OCI-LY7 (cell line): ENCODE measurements at regions not wholly inside any gene's neighbourhood (a gene's known extent, or its start where the extent isn't known, plus 50 kb on each side); places are given as distances from the start of the nearest gene placed in this dataset.

ENCODE experiments used
- BruUV-seq: library from RNA; stranded (reverse); fragments of 400-500 nt; replicated peaks from 2 replicates; lab custom pipeline; 2021; lab: Mats Ljungman, UMichigan
- CTCF ChIA-PET: fragments of 300-600 bp; sonication (Branson Sonifier 250); formaldehyde crosslinking; loops from one replicate; lab custom pipeline; 2022; ENCODE audit warnings: antibody characterized with exemption; ENCODE audit not compliant: unreplicated experiment; lab: Charles Lee
- POLR2A ChIA-PET: fragments of 300-600 bp; sonication (Branson Sonifier 250); formaldehyde crosslinking; loops from one replicate; lab custom pipeline; 2022; ENCODE audit warnings: antibody characterized with exemption; lab: Charles Lee
- DNase-seq: peaks from one replicate; pipeline ENCODE4 v3.0.0-alpha.2; 2015; ENCODE audit warnings: low spot score
- H2AFZ ChIP-seq: fragments of 200-600 bp; sonication (generic), shearing (Covaris generic); 2 replicates; pipeline ENCODE4 v1.6.1; 2014; ENCODE audit warnings: mild to moderate bottlenecking, antibody characterized with exemption, low read length, moderate library complexity
- H3K27ac ChIP-seq: fragments of 200-600 bp; sonication (generic); 2 replicates; pipeline ENCODE4 v1.5.1; 2014; ENCODE audit warnings: mixed run types, low read depth, mild to moderate bottlenecking, moderate library complexity, low read length, inconsistent platforms; ENCODE audit not compliant: poor library complexity, severe bottlenecking
- H3K36me3 ChIP-seq: fragments of 200-600 bp; sonication (generic); 2 replicates; pipeline ENCODE4 v1.6.1; 2014; ENCODE audit warnings: mild to moderate bottlenecking, antibody characterized with exemption, low read length, moderate library complexity, mixed read lengths; ENCODE audit not compliant: insufficient read depth
- H3K4me1 ChIP-seq: fragments of 200-600 bp; sonication (generic); 2 replicates; pipeline ENCODE4 v1.5.1; 2014; ENCODE audit warnings: mild to moderate bottlenecking, low read length; ENCODE audit not compliant: insufficient read depth, poor library complexity, severe bottlenecking
- H3K4me2 ChIP-seq: fragments of 200-600 bp; sonication (generic); 2 replicates; pipeline ENCODE4 v1.6.1; 2014; ENCODE audit warnings: mild to moderate bottlenecking, low read length
- H3K4me3 ChIP-seq: fragments of 200-600 bp; sonication (generic); 2 replicates; pipeline ENCODE4 v1.5.1; 2014; ENCODE audit warnings: mild to moderate bottlenecking, low read depth, low read length; ENCODE audit not compliant: poor library complexity, severe bottlenecking
- H3K79me2 ChIP-seq: fragments of 200-600 bp; sonication (generic); 2 replicates; pipeline ENCODE4 v1.6.1; 2016; ENCODE audit warnings: low read depth, mild to moderate bottlenecking, low read length, moderate library complexity, mixed read lengths; ENCODE audit not compliant: insufficient read depth
- H3K9me2 ChIP-seq: fragments of 200-600 bp; sonication (generic); 2 replicates; pipeline ENCODE4 v1.6.1; 2016; ENCODE audit warnings: mild to moderate bottlenecking, low read length, mixed read lengths; ENCODE audit not compliant: insufficient read depth
- H3K9me3 ChIP-seq: fragments of 200-600 bp; sonication (generic); 2 replicates; pipeline ENCODE4 v1.6.1; 2014; ENCODE audit warnings: mild to moderate bottlenecking, mixed run types, low read length, mixed read lengths
- H4K20me1 ChIP-seq: fragments of 200-600 bp; sonication (generic); 2 replicates; pipeline ENCODE4 v1.6.1; 2014; ENCODE audit warnings: mild to moderate bottlenecking, antibody characterized with exemption, low read length, moderate library complexity, mixed read lengths; ENCODE audit not compliant: insufficient read depth
- EZH2phosphoT487 ChIP-seq: fragments of 200-600 bp; sonication (generic); IDR thresholded peaks from 2 replicates; pipeline ENCODE4 v1.6.1; 2018; ENCODE audit warnings: low read depth, borderline replicate concordance, mild to moderate bottlenecking, mixed run types, antibody characterized with exemption, low read length, moderate library complexity, mixed read lengths
- intact Hi-C: fragments of 100-400 bp; cut with micrococcal nuclease; formaldehyde crosslinking; loops from one replicate; pipeline ENCODE4 v1.10.0; 2022; ENCODE audit not compliant: unreplicated experiment
- TF ChIP-seq, protein P1 (sequence below): fragments of 200-600 bp; sonication (generic); conservative IDR thresholded peaks from 2 replicates; pipeline ENCODE4 v1.5.1; 2014; ENCODE audit warnings: mild to moderate bottlenecking, antibody characterized with exemption, low read length, moderate library complexity, mixed read lengths

DNA sequence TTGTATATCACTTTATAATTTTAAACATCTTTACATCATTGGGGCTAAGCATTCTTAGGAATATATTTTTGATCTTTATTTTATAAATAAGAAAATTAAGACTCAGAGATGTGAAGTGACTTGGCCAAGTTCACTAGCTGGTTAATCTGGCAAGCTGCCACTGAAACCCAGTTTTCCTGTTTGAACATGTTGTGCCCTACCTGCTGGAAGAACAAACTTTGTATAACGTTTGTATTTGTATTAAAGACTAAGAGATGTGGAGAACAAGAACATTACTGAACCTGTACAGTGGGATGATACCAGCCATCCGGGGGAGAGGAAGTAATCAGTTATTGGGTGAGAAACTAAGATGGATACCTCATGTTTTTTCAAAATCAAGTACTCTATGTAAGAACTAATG lies 77.2 kb upstream of the SIPA1L2 start:
- H2AFZ ChIP-seq, result no peak overlapping the region
- TF ChIP-seq, protein P1, sequence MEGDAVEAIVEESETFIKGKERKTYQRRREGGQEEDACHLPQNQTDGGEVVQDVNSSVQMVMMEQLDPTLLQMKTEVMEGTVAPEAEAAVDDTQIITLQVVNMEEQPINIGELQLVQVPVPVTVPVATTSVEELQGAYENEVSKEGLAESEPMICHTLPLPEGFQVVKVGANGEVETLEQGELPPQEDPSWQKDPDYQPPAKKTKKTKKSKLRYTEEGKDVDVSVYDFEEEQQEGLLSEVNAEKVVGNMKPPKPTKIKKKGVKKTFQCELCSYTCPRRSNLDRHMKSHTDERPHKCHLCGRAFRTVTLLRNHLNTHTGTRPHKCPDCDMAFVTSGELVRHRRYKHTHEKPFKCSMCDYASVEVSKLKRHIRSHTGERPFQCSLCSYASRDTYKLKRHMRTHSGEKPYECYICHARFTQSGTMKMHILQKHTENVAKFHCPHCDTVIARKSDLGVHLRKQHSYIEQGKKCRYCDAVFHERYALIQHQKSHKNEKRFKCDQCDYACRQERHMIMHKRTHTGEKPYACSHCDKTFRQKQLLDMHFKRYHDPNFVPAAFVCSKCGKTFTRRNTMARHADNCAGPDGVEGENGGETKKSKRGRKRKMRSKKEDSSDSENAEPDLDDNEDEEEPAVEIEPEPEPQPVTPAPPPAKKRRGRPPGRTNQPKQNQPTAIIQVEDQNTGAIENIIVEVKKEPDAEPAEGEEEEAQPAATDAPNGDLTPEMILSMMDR, result no peak
- TF ChIP-seq EZH2phosphoT487, result no peak
- no peaks in the 10 kb centered on the region for H3K4me1 ChIP-seq
- no peaks in the 10 kb centered on the region for H4K20me1 ChIP-seq
- H3K4me3 ChIP-seq, result no peak overlapping the region
- no peak for DNase-seq
- intact Hi-C loops, result no loop called here
- H3K9me2 ChIP-seq, result no peaks in the 10 kb centered on the region
- POLR2A ChIA-PET, result no interaction called here
- CTCF ChIA-PET, result no interaction called here
- H3K36me3 ChIP-seq, result no peaks in the 10 kb centered on the region
- H3K27ac ChIP-seq, result no peak overlapping the region
- no peaks in the 10 kb centered on the region for H3K79me2 ChIP-seq
- H3K4me2 ChIP-seq, result no peak overlapping the region
- BruUV-seq, result no TSS peak
- H3K9me3 ChIP-seq, result no peaks in the 10 kb centered on the region

DNA sequence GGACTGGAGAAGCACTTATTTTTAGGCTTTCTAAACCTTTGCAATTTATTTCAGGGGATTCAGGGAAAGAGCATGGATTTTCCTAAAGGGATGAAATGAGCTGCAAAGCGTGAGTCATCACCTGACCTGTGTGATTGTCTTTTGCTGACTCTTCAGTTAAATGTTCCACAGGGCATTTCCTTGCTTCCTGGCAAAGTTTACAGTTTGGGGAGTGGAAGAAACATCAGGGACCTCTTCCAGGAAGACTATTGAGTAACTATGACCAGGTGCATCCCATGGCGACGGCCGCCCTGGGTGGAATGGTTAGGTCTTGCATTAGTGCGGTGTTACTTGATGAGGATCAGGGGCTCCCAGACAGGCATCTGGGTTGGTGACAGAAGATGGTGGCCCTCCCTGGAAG lies 79.5 kb upstream of the SIPA1L2 start:
- Histone ChIP-seq H3K9me3 (no peaks in the 10 kb centered on the region), H3K36me3 (no peaks in the 10 kb centered on the region), H3K4me2 (no peak overlapping the region), H4K20me1 (no peaks in the 10 kb centered on the region), H3K4me1 (no peaks in the 10 kb centered on the region), H3K27ac (no peak overlapping the region), H2AFZ (no peak overlapping the region), H3K79me2 (no peaks in the 10 kb centered on the region), H3K9me2 (no peaks in the 10 kb centered on the region), H3K4me3 (no peak overlapping the region)
- BruUV-seq, result no TSS peak
- no peak for TF ChIP-seq EZH2phosphoT487
- TF ChIP-seq, protein P1, result no peak
- no peak for DNase-seq
- intact Hi-C loops, result no loop called here
- ChIA-PET CTCF (no interaction called here), POLR2A (interaction anchor here (0.6 kb wide), 2 partner anchors 39 to 60 kb away, joined by 3 read pairs; no protein-coding TSS in a partner anchor)

DNA sequence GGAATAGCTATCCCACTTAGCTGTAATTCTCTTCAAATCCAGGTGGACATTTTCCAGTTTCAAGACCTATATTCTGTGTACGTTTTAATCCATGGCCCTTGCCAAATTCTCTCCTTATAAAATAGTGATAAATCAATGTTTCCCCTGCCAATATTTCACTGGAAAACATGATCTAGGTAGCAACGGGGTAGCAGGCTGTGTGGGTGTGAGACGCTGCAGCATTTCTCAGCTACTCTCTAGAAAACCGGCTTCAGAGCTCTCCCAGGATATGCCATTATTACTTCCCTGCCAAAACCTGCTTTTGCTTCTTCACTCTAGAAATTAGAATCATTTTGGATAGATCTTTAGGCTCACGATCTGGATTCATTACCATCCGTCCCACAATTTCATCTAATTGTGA lies 82.1 kb upstream of the SIPA1L2 start:
- intact Hi-C loops, result no loop called here
- H2AFZ ChIP-seq, result no peak overlapping the region
- no peaks in the 10 kb centered on the region for H3K9me2 ChIP-seq
- no peak for DNase-seq
- no peaks in the 10 kb centered on the region for H3K79me2 ChIP-seq
- no peak for TF ChIP-seq EZH2phosphoT487
- TF ChIP-seq, protein P1, result no peak
- no peaks in the 10 kb centered on the region for H3K36me3 ChIP-seq
- H3K4me2 ChIP-seq, result no peak overlapping the region
- ChIA-PET CTCF (no interaction called here), POLR2A (interaction anchor here (1.1 kb wide), 1 partner anchor 11 kb away, joined by 3 read pairs; no protein-coding TSS in a partner anchor)
- H4K20me1 ChIP-seq, result no peaks in the 10 kb centered on the region
- H3K4me3 ChIP-seq, result no peak overlapping the region
- H3K4me1 ChIP-seq, result no peaks in the 10 kb centered on the region
- H3K27ac ChIP-seq, result no peak overlapping the region
- H3K9me3 ChIP-seq, result no peaks in the 10 kb centered on the region
- BruUV-seq, result no TSS peak
